HEK293T (cell line): ENCODE measurements at regions not wholly inside any gene's neighbourhood (a gene's known extent, or its start where the extent isn't known, plus 50 kb on each side); places are given as distances from the start of the nearest gene placed in this dataset.
"Not testable (repeated sequence)": the region's sequence is repeated elsewhere in the genome, so short reads cannot be mapped to it uniquely, and the experiment has no call there.

Experiments used
- CTCF ChIA-PET: fragments of 350-600 bp; formaldehyde crosslinking; extraction: SDS; loops from one replicate; lab custom pipeline; 2021; ENCODE audit warnings: antibody characterized with exemption, inconsistent platforms; lab: Yijun Ruan, JAX
- POLR2A ChIA-PET: fragments of 350-600 bp; formaldehyde crosslinking; extraction: SDS; loops from one replicate; lab custom pipeline; 2020; ENCODE audit warnings: antibody characterized with exemption, inconsistent platforms; lab: Yijun Ruan, JAX
- DNase-seq: peaks from one replicate; pipeline ENCODE4 v3.0.0; 2012; ENCODE audit warnings: mixed read lengths; ENCODE audit errors: extremely low spot score
- ARNT ChIP-seq: fragments of 450-650 bp; IDR thresholded peaks from 2 replicates; pipeline ENCODE4 v1.6.1; 2017; ENCODE audit warnings: mild to moderate bottlenecking
- BHLHE40 ChIP-seq: fragments of 450-650 bp; IDR thresholded peaks from 2 replicates; pipeline ENCODE4 v1.6.1; 2016; ENCODE audit warnings: mild to moderate bottlenecking, moderate library complexity, borderline replicate concordance
- CTBP1 ChIP-seq: fragments of 450-650 bp; IDR thresholded peaks from 2 replicates; pipeline ENCODE4 v1.6.1; 2016; ENCODE audit warnings: borderline replicate concordance
- ELF4 ChIP-seq: fragments of 450-650 bp; IDR thresholded peaks from 2 replicates; pipeline ENCODE4 v1.6.1; 2017; ENCODE audit warnings: antibody characterized with exemption
- FOXA1 ChIP-seq: fragments of 450-650 bp; IDR thresholded peaks from 2 replicates; pipeline ENCODE4 v1.6.1; 2016; ENCODE audit warnings: mild to moderate bottlenecking
- FOXK2 ChIP-seq: fragments of 450-650 bp; IDR thresholded peaks from 2 replicates; pipeline ENCODE4 v1.6.1; 2016; ENCODE audit warnings: mild to moderate bottlenecking
- FOXM1 ChIP-seq: fragments of 450-650 bp; IDR thresholded peaks from 2 replicates; pipeline ENCODE4 v1.6.1; 2017; ENCODE audit warnings: mild to moderate bottlenecking, borderline replicate concordance
- HDGF ChIP-seq: fragments of 450-650 bp; IDR thresholded peaks from 2 replicates; pipeline ENCODE4 v1.6.1; 2017; ENCODE audit warnings: antibody characterized with exemption, borderline replicate concordance
- L3MBTL2 ChIP-seq: fragments of 450-650 bp; conservative IDR thresholded peaks from 2 replicates; pipeline ENCODE4 v1.6.1; 2016; ENCODE audit warnings: mild to moderate bottlenecking
- NFRKB ChIP-seq: fragments of 450-650 bp; IDR thresholded peaks from 2 replicates; pipeline ENCODE4 v1.6.1; 2016; ENCODE audit warnings: mild to moderate bottlenecking, moderate library complexity
- SP1 ChIP-seq: fragments of 450-650 bp; IDR thresholded peaks from 2 replicates; pipeline ENCODE4 v1.6.1; 2017
- SUZ12 ChIP-seq: fragments of 450-650 bp; IDR thresholded peaks from 2 replicates; pipeline ENCODE4 v1.6.1; 2016; ENCODE audit warnings: mild to moderate bottlenecking
- TARDBP ChIP-seq: fragments of 450-650 bp; IDR thresholded peaks from 2 replicates; pipeline ENCODE4 v1.6.1; 2016
- ZNF384 ChIP-seq: fragments of 450-650 bp; IDR thresholded peaks from 2 replicates; pipeline ENCODE4 v1.6.1; 2016
- TF ChIP-seq, protein P1 (sequence below): fragments of 450-650 bp; IDR thresholded peaks from 2 replicates; pipeline ENCODE4 v1.6.1; 2016

DNA sequence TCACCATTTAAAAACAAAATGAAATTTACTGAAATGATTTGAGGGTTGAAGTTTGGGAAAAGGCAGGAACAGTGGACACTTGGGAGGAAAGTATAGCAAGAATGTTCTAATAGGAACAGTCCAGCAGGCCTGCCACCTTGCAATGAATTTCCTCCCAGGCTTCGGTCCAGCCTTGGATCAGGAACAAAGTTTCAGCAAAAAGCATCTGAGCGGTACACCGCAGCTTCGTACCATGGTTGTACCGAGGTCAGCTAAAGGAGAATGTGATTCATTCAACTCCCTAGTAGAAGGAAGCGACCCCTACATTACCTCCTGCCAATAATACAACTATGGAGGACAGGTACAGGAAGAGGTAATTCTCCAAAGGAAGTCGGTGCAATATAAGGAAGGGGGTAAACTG, 111.4 kb downstream of the ENC1 start:
- POLR2A ChIA-PET = no interaction called here
- DNase-seq = no peak
- no peak for TF ChIP-seq CTBP1
- no peak for TF ChIP-seq SP1
- no peak for TF ChIP-seq BHLHE40
- TF ChIP-seq L3MBTL2 = no peak
- TF ChIP-seq ARNT = no peak
- CTCF ChIA-PET = no interaction called here

DNA sequence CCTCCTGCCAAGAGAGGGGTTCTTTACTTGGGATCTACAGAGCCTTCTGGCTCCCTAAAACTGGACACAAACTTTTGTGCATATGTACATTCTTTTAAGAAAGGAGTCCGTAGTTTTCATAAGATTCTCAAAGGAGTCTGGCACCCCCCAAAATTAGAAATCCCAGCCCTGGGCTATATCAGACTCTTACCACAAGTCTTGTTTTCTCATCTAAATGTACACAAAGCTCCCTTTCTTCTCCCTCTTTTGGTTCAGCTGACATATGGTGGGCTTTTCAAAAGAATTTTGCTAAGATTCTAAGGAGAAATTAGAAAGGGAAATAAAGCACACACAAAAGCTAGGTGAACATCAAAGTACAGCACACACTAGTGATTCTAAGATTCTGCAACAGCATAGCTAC, 114.4 kb downstream of the ENC1 start:
- ChIA-PET POLR2A (no interaction called here), CTCF (no interaction called here)
- no peak for DNase-seq
- no peak for TF ChIP-seq SUZ12
- TF ChIP-seq HDGF = no peak
- TF ChIP-seq FOXK2 = no peak
- TF ChIP-seq BHLHE40 = no peak
- no peak for TF ChIP-seq SP1
- no peak for TF ChIP-seq L3MBTL2
- no peak for TF ChIP-seq ZNF384

DNA sequence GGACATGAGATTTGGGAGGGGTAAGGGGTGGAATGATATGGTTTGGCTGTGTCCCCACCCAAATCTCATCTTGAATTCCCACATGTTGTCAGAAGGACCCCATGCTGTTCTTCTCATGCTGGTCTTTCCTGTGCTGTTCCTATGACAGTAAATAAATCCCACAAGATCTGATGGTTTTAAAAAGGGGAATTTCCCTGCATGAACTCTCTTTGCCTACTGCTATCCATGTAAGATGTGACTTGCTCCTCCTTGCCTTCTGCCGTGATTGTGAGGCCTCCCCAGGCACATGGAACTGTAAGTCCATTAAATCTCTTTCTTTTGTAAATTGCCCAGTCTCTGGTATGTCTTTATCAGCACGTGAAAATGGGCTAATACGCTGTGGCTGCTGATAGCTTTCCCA, 115.8 kb downstream of the ENC1 start:
- CTCF ChIA-PET = not testable (repeated sequence)

DNA sequence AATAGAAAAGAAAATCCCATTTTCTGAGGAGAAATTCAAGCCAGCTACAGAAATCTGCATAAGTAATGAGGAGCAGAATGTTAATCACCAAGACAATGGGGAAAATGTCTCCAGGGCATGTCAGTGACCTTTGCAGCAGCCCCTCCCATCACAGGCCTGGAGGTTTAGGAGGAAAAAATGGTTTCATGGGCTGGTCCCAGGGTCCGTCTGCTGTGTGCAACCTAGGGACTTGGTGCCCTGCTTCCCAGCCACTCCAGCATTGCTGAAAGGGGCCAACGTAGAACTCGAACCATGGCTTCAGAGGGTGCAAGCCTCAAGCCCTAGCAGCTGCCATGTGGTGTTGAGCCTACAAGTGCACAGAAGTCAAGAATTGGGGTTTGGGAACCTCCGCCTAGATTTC, 116.8 kb downstream of the ENC1 start:
- DNase-seq, CTCF ChIA-PET, POLR2A ChIA-PET: not testable (repeated sequence)

More for the DNA sequence above, 115.8 kb downstream of the ENC1 start:
- POLR2A ChIA-PET, DNase-seq: not testable (repeated sequence)

DNA sequence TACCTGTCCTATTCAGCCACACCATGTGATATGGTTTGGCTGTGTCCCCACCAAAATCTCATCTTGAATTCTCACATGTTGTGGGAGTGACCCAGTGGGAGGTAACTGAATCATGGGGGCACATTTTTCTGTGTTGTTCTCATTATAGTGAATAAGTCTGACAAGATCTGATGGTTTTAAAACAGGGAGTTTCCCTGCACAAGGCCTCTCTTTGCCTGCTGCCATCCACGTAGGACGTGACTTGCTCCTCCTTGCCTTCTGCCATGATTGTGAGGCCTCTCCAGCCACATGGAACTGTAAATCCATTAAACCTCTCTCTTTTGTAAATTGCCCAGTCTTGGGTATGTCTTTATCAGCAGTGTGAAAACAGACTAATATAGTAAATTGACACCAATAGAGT, 117.7 kb downstream of the ENC1 start:
- POLR2A ChIA-PET, CTCF ChIA-PET, DNase-seq: not testable (repeated sequence)

DNA sequence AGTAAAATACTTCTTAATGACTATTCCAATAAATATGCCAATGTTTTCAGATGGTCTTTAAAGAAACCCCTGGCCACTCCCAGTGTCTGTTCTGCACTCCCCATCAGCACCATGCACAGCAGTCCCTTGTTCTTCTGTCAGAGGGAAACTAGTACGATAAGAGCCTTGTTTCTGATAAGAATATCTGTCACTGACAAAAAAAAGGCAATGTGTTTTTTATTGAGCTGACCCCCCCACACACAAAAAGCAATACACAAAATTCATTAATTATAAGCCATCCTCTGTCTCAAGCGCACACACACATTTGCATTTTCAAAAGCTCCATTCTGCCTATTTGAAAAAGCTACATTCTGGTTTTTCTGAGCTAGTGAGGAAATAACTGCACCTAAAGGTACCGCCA, 119.1 kb downstream of the ENC1 start:
- TF ChIP-seq NFRKB = no peak
- ChIA-PET CTCF (no interaction called here), POLR2A (no interaction called here)
- no peak for DNase-seq

DNA sequence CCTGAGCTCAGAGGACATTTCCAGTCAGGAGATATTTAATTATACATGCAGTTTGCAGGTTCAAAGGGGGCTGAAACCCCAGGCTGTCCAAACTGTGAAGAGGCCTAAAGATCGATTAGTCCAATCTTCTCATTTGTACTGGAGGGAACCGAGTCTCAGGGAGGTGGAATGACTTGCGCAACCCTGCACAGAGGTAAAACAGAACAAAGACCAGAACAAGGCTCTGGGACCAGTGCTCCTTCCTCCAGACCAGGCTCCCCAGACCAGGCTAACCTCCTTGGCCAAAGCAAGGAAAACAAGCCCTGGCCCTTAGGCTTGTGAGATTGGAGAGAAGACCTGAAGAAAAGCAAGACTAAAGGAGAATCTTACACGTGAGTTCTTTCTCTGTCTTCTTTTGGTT, 120.8 kb downstream of the ENC1 start:
- ChIA-PET CTCF (no interaction called here), POLR2A (interaction anchor here (0.5 to 0.8 kb wide), 2 partner anchors 12 to 24 kb away, joined by 3 read pairs; no protein-coding TSS in a partner anchor)
- TF ChIP-seq SUZ12 (no peak), ELF4 (no peak), FOXK2 (no peak), ARNT (no peak), FOXA1 (no peak)
- DNase-seq = no peak

DNA sequence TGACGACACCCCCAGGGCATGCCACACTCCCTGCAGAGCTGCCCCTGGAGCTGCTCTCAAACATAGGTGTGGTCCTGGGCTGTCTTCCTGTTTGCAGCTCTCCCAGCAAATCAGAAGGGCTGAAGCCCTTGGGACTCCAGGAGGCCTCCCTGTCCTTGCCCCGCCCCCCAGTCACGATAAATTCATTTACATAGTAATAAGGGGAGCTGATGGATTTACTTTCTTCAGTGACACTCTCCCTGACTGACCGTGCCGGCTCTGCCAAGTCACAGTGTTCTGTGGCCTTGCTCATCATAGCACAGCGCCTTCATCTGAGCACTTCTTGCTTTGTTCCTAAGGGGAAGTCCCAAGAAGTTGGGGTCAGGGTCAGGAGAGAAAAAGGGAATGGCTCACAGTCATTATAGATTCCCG, 121.4 kb downstream of the ENC1 start:
- TF ChIP-seq CTBP1 (no peak), HDGF (no peak), ZNF384 (no peak), FOXA1 (no peak), L3MBTL2 (no peak), ELF4 (no peak), FOXM1 (no peak), NFRKB (no peak), TARDBP (no peak), ARNT (no peak)
- TF ChIP-seq, protein P1, sequence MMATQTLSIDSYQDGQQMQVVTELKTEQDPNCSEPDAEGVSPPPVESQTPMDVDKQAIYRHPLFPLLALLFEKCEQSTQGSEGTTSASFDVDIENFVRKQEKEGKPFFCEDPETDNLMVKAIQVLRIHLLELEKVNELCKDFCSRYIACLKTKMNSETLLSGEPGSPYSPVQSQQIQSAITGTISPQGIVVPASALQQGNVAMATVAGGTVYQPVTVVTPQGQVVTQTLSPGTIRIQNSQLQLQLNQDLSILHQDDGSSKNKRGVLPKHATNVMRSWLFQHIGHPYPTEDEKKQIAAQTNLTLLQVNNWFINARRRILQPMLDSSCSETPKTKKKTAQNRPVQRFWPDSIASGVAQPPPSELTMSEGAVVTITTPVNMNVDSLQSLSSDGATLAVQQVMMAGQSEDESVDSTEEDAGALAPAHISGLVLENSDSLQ = no peak
- CTCF ChIA-PET = no interaction called here
- POLR2A ChIA-PET = interaction anchor here (0.5 to 1.0 kb wide), 3 partner anchors 12 to 122 kb away, joined by 3 to 5 read pairs (median 3); partner anchors contain the start of gene ENC1
- DNase-seq = no peak

DNA sequence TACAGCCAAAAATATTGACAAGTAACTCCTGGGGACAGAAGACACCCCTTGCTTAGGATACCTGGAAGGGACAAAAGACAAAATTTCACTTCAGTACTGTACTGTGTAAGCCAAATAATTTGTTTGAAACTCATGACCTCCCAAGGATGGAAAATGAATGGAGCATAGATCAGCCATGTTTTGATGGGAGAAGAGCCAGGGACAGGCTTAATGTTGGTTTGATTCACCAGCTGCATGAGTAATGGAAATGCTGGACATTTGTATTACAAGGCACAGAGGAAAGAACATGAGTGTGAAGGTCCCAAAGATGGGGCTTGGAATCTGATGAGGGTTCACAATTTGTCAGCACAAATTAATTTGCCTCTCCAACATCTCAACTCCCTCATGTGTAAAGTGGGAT, 122.8 kb downstream of the ENC1 start:
- DNase-seq = no peak
- ChIA-PET POLR2A (interaction anchor here (1.0 kb wide), 1 partner anchor 123 kb away, joined by 3 read pairs; the partner anchor contains the start of gene ENC1), CTCF (no interaction called here)
- no peak for TF ChIP-seq NFRKB
- no peak for TF ChIP-seq SP1
- no peak for TF ChIP-seq CTBP1
- no peak for TF ChIP-seq ARNT
- no peak for TF ChIP-seq FOXK2
- no peak for TF ChIP-seq L3MBTL2
- no peak for TF ChIP-seq SUZ12
- TF ChIP-seq FOXA1 = no peak
- TF ChIP-seq HDGF = no peak
- TF ChIP-seq, protein P1 = no peak
- no peak for TF ChIP-seq ZNF384
- no peak for TF ChIP-seq ELF4
- TF ChIP-seq FOXM1 = no peak
- no peak for TF ChIP-seq TARDBP
